Stromal cell of bone marrow (primary cell): ENCODE measurements at regions not wholly inside any gene's neighbourhood (a gene's known extent, or its start where the extent isn't known, plus 50 kb on each side); places are given as distances from the start of the nearest gene placed in this dataset.
"Not testable (repeated sequence)": the region's sequence is repeated elsewhere in the genome, so short reads cannot be mapped to it uniquely, and the experiment has no call there.

Source experiments
- DNase-seq: peaks from one replicate; pipeline ENCODE4 v3.0.0-alpha.2; 2012; ENCODE audit warnings: low read depth

DNA sequence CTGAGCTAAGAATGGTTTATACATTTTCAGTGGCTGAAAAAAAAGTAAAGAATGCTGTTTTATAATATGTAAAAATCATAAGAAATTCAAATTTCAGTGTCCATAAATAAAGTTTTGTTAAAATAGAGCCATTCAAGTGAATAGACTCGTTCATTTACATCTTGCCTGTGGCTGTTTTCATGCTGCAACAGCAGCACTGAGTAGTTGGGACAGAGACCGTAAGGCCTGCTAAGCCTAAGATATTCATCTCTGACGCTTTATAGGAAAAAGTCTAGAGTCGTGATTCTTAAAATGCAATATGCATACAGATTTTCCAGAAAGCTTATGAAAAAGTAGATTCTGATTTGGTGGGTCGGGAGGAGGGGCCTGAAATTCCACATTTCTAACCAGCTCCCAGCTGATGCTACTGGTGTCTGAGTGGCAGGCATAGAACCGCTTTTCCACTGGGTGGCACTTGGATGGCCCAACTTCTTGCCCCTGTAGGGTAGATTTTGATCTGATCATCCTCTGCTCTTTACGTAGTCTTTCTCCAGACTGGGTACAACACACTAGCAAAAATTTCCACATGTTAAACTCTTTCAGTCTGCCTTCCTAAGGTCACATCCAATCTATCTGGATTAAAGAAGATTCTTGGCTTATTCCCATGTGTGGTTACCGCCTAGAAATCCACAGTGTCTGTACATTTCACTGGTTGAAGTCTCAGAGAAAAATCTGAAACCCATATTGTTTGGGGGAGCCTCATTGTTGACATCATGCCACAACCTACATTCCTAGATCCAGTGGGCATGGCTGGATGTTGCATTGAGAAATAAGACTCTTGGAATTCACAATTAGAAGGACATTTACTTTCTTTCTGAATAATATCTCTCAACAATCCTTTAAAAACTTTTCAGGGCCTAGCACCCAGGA is 151.2 kb downstream of the C12orf75 start:
- DNase-seq = no peak

DNA sequence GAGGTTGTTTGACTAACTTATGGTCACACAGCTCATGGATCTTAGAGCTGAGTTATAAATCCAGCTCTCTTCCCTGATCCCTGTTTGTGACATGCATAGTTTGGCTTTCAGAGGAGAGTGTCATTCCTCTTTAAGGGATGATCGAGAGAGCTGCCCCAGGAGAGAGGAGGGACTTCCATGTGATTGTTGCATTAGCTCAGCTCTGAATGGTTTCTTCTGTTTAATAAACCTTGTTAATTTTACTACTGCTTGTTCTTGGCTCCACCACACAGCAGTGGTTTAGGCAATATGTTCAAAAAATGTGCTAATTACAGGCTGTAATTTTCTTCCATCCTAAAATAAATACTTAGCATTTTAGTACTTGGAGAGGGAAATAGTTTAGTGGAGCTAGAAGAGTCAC is 152.5 kb downstream of the C12orf75 start:
- no peak for DNase-seq

DNA sequence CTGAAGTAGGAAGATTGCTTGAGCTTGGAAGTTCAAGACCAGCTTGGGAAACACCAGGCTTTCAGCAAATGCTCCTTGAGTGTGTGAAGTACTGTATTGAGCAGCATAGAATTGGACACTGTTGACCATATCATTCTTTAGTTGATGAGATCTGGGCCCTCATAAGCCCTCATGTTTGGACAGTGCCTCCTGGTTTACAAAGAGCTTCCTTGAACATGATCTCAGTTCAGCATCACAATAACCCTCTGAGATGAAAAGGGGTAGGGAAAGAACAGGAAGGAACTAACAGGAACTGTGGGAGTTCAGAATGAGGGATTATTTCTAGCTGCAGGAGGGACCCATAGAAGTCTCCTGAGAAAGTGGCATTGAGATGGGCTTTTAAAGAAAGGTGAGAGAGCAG is 153.2 kb downstream of the C12orf75 start:
- no peak for DNase-seq

DNA sequence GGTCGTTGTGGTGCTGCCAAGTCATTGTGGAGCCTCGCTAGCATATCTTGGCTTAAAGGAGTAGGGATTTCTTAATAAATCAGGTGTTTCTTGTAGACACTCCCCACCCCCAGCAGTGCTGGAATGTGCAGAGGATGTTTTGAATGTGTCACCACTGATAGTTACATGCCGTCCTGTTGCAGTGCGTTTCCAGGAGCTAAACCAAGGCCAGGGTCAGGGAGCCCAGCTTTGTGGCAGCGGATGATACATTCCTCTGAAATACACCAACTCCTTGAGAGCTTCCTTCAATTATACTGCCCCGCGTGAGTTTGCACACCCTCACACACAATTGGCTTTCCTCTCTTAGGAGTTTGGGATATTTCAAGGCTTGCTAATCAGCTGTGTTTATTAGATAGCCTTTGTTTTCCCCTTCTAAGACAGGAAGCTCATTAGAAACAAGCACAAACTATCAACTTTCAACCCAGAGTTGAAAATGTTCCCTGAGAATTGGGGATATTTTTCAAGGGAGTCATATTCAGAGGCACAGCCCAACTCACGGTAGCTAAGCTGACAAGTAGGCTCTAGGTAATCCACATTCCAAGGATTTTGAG is 154.9 kb downstream of the C12orf75 start:
- no peak for DNase-seq

DNA sequence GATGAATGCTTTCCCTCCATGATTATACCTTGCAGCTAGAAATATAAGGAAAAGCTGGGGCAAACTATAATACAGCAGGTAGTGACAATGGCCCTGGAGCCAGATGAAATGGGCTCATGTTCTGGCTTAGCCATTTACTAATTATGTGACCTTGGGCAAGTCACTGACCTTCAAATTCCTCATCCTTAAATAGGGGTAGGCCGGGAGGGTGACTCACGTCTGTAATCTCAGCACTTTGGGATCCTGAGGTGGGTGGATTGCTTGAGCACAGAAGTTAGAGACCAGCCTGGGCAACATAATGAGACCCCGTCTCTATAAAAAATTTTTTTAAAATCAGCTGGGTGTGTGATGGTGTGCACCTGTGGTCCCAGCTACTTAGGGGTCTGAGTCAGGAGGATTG is 155.4 kb downstream of the C12orf75 start:
- no peak for DNase-seq

DNA sequence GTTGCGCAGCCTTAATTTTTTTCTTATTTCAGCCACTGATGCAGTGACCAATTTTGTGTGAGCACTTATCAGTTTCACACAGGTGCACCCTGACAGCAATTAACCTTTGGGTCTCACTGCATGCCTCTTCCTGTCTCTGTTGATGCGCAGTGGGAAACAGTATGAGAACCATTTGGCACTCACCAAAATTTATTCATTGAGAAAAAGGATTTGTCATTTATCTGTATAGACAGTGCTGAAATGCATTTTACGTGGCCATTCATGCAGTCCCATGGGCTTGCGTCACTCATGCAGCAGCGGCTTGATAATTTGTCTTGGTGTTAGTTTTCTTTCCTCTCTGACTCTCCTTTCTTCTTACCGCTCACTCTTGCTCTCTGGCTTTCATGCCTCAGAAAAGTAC is 157.5 kb downstream of the C12orf75 start:
- DNase-seq = no peak

DNA sequence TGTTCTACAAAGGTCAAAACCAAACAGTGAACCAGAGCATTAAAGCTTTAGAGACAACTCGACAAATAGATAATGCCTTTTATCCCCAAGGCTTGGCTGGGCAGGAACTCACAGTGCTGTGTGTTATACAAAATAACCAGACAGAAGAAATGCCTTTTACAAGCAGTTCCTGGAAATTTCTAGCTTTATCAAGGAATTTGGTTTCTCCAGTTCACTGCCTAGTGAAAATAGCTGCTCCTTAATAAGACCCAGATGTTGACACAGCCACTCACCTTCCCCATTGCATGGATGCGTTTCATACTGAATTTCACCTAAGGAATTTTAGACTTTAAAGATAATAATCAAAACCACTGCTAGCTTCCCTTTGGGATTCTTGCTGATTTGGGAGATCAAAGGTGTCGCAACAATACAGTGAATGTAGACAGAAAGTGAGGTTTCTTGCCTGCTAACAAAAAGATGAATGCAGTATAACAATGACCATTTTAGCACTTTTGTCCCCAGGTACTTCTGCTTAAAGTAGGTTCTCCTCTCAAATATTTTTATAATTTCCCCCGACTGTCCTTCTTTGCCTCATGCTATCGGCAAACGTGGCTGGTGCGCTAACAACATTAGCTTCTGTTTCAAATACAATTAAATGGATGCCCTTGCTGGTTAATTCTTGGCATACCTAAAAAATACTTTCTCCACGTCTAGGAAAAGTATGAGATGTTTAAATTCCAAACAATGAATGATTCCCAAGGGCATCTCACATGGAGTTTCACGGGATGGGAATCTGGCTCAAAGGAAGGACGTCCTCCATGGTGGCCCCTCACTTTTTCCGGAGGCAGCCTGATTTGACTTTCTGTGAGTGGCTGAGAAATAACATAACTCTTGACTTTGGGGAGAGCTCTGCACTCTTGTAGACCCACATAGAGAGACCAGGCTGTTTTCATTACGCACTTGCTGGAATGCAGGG is 162.4 kb downstream of the C12orf75 start:
- DNase-seq = no peak

DNA sequence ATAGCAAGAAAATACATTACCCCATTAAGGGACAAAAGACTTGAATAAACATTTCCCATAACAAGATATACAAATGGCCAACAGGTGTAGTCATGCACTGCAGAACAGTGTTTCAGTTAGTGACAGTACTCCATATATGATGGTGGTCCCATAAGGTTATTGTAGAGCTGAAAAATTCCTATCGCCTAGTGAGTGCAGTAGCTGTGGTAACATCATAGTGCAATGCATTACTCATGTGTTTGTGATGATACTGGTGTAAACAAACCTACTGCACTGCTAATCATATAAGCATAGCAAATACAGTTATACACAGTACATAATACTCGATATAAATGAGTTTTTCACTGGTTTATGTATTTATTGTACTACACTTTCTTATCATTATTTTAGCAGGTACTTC is 168.7 kb downstream of the C12orf75 start:
- no peak for DNase-seq

DNA sequence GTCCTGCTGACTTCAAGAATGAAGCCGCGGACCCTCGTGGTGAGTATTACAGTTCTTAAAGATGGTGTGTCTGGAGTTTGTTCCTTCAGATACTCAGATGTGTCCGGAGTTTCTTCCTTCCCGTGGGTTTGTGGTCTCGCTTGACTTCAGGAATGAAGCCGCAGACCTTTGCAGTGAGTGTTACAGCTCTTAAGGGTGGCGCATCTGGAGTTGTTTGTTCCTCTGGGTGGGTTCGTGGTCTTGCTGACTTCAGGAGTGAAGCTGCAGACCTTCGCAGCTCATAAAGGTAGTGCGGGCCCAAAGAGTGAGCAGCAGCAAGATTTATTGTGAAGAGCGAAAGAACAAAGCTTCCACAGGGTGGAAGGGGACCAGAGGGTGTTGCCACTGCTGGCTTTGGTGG is 170.2 kb downstream of the C12orf75 start:
- not testable (repeated sequence) for DNase-seq

DNA sequence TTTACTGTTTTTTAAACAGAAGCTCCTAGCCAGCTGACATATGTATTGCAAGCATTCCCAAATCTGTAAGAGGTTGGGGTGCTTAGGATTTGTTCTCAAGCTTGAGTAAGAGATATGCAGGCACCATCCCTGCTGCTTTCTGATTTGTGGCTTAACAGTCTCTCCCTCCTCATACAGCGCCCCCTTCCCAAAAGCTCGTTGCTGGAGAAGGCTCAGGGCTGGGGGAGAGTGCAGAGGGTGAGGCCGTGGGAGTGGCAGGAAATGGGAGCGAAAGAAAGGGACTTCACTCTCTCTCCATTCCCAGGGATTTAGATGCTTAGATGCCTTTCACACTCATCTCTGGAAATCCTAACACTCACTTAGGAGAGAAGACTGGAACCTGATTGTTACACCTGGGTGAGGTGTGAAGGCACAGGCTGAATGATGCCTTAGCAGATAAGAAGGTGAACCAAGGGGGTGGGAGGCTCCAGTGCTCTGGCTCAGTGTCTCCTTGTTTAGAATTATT is 172.0 kb downstream of the C12orf75 start:
- DNase-seq = no peak

DNA sequence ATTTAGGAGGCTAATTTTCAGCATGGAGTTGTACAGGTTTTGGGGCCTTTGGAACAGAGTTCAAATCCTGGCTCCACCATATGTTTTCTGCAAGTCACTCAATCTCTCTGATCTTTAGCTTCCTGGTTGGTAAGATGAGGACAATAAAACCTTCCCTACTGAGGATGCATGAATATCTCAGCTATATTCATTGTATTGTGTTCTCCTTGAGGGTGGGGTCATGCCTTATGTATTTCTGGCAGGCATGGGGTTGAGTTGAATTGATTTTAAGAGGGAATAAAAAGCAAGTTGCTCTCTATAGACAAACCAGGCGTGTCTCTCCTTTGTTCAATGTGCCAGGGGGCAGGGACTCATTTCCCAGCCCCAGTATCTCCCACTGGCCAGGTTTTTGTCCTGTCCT is 173.1 kb downstream of the C12orf75 start:
- DNase-seq = no peak

DNA sequence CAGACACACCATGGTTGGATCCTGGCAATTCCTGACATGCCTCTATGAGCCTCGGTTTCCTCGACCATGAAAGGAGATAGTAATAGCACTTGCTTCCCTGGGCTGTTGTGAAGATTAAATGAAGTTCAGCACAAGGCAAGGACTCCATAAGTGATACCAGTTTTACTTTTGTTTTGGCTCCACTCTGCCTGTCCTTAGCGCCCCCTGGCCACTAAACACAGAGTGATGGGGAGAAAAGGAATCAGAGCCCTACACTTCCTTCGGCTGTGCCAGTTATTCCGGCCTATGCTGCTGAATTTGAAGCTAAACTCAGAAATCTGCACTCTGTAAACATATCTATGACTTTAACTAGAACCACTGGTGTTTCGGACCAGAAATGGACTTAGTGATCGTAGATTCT is 173.8 kb downstream of the C12orf75 start:
- no peak for DNase-seq

DNA sequence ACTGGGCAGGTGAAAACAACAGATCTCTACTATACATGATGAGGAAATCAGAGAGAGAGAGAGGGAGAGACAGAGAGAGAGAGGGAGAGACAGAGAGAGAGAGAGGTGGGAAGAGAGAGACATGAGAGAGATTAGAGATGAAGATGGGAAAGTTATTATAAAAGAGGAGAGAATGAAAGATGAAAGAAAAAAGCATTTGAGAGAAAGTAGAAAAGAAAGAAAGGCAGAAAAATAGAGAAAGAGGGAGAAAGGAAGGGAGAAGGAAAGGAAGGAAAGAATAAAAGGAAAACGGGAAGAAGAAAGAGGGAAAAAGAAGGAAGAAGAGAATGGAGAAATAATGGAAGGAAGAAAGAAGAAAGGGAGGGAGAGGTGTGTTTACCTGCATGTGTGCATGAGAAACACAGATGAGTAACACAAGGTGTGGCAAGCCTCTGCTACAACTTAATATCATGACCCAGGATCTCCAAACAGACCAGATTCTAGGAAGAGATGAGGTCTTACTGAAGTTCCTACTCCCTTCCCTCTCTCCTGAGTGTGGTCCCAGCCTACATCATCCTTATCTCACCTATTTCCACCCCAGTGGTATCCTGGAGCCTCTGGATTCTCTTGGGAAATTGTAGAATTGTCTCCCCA is 176.3 kb downstream of the C12orf75 start:
- no peak for DNase-seq

DNA sequence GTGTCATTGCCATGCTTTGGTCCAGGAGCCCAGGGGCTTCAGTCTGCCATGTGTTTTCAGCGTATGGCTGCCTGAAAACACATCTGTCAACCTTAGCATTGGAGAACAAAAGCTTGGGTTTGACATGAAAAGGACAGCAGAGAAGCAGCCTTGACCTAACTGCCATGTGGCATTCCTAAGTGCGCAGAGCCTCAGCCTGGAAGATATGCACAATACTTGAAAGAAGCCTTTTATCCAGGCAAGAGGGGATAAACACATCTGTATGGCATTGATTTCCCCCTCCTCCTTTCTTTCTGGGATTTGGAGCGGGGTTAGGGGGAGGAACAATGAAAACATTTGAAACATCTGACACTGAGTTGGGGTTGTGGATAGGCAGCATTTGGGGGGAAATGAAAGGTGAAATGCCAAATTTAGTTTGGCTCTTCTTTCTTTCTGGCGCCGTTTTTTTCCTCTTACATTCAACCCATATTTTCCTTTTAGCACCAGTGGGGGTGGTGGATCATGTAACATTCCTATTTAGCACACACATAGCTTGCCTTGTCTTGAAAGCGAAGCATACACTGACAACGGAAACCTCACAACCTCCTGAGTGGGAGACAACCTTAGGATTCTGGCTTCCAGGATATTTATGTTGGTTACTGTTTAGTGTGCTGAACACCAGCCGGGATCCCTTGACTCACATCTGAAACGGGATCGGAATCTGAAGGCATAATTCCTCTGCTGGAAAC is 177.0 kb downstream of the C12orf75 start:
- no peak for DNase-seq

DNA sequence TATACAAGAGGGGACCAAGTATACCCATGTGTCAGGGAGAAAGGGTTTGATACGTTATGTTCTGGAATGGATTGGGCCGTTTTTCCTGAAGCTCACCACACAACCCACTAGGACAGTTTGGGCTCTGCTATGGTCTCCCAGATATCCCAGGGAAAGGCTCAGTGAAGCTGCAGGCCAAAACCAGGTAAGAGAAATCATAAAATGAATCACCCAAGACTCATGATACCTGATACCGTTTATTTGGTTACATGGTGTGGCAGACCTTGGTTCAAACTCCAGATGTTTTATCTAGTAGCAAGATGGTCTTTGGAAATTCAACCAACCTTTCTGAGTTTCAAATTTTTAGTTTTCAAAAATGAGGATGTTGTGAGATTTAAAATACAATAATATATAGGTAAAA is 177.6 kb downstream of the C12orf75 start:
- no peak for DNase-seq

DNA sequence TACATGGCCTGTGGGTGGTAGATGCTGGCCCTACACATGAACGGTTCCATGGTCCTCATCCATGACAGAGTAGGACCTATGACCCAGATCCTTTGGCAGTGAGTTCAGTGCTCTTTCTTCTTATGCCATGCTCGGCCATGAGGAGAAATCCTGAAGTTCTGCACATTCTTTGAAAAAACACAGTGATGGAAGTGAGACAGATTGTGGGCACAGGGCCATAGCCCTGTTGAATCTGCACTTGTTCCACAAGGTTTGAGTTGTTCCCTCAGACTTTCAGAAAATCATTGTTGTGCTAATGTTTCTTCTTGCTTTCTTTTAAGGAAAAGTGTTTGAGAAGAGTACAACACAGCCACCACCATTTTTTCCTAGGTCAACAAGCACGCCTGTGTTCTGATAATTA is 180.0 kb downstream of the C12orf75 start:
- no peak for DNase-seq

DNA sequence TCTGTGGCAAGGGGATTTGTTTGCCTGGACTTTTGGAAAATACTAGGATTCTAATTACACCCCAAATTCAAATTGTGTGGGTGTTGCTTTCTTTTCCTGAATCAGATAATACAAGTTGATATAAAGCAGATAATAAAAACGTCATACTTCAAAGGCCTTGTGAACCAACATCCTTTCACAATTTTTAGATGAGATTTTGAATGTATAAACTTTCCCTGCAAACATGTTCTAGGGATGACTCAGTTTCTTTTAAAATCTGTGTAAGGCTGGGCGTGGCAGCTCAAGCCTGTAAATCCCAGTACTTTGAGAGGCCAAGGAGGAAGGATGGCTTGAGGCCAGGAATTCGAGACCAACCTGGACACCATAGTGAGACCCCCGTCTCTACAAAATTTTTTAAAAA is 182.4 kb downstream of the C12orf75 start:
- DNase-seq = not testable (repeated sequence)

DNA sequence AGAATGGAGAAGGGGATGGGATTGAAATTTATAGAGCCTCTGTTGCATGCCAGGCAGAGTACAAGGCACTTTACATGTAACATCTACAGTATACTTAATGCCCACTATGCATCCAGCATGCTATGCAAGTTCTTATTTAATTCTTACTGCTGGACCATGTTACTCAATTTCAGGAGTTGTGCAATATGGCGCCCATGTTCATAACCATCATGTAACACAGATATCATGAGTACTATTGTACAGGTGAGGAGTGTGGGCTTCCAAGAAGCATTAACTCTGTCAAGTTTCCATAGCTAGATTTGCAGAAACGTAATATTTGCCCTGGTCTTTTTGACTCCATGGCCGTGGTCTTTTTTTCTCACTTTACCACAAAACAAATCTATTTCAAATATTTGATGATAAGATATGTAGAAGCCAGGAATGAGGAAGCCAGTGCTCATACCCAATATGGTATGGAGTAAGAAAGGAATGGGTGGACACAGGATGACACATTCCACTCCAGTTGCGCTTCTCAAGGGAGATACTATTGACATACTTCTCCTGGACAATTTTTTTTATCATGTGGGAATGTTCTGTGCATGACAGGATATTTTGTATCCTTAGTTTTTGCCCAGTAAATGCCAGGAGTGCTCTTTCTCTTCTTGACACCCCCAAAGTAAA is 191.8 kb downstream of the C12orf75 start:
- no peak for DNase-seq

DNA sequence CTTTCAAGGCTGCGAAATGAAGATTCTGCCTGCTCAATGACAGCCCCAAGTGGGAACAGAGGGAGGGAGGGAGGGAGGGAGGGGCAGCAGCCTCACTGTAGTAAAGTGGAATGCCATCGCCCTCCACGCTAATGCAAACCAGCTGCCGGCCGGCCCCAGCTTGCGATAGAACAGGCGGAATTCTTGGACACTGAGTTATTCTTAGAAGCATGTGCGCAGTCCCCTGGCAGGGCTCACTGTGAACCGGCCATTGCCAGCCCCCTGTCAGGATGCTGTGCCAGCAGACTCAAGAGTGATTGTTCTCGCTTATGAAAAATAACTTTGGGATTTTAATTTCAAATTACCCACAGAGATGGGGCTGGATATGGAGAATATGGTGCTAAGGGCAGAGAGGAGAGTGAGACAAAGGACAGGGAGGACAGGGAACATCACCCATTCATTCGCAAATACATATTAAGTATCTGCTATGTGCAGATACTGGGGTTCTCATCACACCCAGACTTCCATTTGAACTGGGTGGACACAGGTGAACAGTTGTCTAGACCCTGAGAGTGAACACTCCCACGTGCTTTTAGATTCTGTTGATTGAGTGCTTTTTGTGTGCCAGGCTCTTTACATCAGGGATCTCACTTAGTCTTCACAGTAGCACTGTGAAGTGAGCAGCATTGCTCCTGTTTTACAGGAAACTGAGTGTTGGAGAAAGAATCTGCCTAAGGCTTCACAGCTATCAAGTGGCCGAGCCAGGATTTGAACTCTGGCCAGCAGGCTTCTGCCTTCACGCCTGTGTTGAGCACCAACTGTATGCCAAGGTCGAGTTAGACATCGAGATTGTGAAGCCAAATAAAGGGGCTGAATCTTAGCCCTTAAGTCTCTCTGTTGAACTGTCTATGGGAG is 192.9 kb downstream of the C12orf75 start:
- peak; percentile 75 for DNase-seq

DNA sequence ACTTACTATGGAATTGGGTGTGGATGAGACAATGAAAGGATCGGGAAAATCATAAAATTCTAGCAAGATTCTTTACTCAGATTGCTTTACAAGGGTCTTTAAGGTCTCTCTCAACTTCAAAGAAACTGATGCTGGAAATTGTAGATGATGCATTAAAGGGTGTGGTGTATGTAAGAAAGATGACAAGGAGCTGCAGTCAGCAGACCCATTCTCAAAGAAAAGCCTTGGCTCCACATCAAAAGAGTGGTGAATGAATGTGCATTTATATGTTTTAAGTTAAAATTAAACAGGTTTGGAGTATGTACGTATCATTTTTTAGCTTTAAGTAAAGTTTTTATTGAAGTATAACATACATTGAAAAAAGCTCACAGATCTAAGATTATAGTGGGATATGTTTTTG is 194.5 kb downstream of the C12orf75 start:
- no peak for DNase-seq
